HCEC 1CT (cell line): ENCODE measurements at regions not wholly inside any gene's neighbourhood (a gene's known extent, or its start where the extent isn't known, plus 50 kb on each side); places are given as distances from the start of the nearest gene placed in this dataset.
"Not testable (repeated sequence)": the region's sequence is repeated elsewhere in the genome, so short reads cannot be mapped to it uniquely, and the experiment has no call there.

Experiments
- DNase-seq: peaks from one replicate; pipeline ENCODE4 v3.0.0-alpha.2; 2017

- not testable (repeated sequence) for DNase-seq
These were observed 195.4 kb downstream of the LAT start for GRCh38 chr16:29180206-29180600.

GRCh38 chr16:29179401-29180205 is 194.8 kb downstream of the LAT start:
- DNase-seq, result not testable (repeated sequence)

GRCh38 chr16:29177888-29178726 is 193.3 kb downstream of the LAT start:
- not testable (repeated sequence) for DNase-seq

DNA sequence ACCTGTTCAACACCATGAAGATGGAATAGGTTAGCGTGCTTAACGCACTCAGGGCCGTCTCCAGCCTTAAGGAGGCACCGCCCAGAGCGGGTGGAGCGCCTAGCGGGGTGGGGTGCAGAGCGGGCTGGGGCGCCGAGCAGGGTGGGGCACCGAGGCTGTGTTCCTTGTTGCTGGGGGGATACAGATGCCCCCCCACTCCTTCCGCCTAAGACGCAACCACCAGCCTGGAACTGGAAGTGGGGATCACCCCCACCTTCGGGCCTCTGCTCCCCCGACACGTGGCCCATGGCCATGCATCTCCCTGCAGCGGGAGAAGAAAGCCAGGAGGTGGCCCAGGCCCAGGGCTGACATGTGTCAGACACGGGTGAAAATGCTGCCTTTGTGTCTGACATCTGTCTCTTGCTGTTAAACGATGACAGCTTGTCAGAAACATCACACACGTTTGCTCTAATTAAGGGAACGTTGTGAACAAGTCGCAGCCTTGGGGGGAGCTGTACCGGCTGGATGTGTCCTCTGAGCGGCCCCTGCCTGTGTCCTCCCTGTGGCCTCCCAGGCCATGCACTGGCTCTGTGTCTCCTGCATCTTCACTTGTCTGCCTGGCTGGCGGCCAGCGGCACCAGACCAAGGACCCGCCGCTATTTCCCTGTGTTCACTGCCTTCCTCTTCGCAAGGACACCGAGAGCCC is 192.5 kb downstream of the LAT start:
- not testable (repeated sequence) for DNase-seq

DNA sequence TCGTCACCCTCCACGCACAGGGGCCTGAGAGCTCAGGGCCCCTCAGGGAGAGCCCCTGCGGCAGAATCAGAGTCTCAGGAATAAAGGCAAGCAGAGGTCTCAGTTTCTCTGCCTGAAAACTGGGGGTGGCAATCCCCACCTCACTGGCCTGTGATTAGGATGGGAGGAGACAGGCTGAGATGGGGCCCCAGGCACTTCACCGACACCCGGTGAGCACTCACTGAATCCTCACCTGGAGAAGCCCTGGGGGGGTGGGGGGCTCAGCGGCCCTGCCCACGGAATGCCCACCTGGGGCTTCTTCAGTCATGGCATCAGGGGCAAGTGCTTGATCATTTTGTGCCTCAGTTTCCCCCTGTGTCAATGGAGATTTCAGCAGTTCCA is 192.0 kb downstream of the LAT start:
- not testable (repeated sequence) for DNase-seq

DNA sequence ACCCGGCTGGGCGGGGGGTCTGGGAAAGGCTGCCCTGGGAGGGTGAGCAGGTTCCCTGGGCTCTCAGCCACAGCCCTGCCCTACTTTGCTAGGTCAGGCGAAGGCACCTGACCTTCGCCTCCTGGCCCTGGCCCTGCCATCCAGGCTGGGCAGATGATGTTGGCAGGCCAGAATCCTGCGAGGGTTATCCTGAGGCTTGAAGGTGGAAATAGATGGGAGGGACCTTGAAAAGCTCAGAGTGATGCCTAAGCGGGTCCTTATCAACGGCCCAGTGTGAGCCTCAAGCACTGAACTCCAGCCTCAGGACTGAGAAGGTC is 191.3 kb downstream of the LAT start:
- not testable (repeated sequence) for DNase-seq

- not testable (repeated sequence) for DNase-seq
These were observed 190.7 kb downstream of the LAT start for GRCh38 chr16:29175411-29176153.

GRCh38 chr16:29173371-29174305 is 188.8 kb downstream of the LAT start:
- not testable (repeated sequence) for DNase-seq

DNA sequence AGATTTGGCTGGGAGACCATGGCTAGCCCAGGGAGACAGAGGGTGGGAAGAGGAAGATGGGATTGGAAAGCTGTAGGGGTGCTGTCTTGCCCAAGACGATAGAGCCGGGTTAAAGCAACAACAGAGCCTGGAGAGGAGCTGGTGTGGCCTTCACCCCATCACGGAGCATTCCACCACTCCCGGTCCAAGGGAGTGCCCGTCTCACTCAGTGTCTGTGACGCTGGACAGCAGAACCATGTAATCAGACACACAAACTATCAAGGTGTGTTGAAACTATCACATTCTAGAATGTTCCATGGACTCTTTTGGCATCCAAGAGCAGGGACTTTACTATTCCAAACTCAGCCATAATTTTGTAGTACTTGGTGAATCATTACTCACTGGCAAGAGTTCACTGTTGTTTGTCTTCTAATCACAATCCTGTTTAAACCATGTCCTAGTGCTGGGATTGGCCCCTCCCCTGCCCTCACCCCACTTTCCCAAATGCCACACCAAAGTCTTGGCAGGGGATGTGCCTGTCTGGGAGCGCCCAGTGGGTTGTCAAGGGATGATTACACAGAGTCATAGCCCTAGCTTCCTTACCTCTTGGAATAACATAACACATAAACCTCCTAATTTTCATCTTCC is 187.4 kb downstream of the LAT start:
- not testable (repeated sequence) for DNase-seq

- DNase-seq, result not testable (repeated sequence)
These were observed 186.4 kb downstream of the LAT start for GRCh38 chr16:29171296-29171695.

DNA sequence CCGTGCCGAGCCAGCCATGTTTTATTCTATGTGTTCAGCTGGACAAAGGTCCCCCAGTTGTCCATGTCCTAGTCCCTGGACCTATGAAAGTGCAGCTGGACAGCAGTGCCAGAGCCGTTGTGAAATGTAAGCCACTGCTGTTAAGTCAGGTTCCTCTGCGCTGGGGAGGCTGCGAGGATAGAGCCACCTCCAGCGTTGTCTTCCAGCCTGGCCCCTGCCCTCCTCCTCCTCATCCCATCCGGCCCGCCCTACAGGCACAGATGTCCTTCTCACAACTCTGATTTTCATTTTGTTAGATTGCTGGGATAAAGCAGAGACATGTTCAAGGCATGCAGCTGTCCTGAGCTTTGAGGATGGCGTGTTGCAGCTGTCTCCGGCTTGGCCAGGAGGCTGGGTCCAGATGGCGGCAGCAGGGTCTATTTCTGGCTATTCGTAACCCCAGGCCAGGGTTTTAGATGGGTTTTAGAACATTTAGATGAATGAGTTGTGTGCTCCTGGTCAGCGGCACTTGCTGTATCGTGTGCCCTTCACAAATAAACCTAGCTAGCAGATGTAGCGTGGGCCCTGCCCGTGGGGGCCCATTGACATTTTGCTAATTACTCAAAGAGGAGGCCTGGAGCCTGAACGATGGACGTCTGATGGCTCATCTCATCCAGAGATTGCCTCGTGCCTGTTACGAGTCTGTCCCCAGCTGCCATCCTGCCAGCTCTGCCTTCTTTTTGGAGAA is 185.7 kb downstream of the LAT start:
- not testable (repeated sequence) for DNase-seq

- not testable (repeated sequence) for DNase-seq
These were observed 184.6 kb downstream of the LAT start for GRCh38 chr16:29169295-29169994.

DNA sequence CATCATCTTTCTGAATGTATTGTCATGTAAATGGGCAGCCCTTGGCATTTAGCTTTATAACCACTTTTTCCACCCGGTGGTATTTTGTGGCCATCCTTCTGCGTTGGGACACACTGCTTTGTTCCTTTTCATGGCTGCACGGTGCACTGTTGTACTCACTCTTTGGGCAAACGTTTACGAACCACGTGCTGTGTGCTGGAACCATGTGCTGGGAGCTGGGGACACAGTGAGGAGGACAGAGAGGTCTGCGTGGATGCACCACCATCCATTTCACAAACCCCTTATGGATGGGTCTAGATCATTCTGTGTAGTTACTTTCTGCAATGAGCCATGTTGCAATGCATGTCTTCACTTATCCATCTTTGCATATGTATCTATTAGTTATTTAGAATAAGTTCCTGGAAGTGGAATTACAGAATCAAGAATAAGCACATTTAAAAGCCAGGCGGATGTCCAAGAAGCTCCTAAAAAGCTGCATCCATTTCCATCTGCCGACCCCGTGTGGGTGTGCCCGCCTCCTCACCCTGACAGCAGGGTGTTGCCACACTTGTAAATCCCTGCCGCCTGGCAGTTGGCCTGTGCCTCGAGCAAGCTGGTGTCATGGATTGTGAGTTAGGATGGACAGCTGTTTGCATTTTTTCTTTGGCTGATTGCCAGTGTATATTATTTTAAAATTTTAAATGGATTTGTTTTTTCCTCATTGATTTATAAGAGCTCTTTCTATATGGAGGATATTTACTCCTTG is 183.8 kb downstream of the LAT start:
- not testable (repeated sequence) for DNase-seq

DNA sequence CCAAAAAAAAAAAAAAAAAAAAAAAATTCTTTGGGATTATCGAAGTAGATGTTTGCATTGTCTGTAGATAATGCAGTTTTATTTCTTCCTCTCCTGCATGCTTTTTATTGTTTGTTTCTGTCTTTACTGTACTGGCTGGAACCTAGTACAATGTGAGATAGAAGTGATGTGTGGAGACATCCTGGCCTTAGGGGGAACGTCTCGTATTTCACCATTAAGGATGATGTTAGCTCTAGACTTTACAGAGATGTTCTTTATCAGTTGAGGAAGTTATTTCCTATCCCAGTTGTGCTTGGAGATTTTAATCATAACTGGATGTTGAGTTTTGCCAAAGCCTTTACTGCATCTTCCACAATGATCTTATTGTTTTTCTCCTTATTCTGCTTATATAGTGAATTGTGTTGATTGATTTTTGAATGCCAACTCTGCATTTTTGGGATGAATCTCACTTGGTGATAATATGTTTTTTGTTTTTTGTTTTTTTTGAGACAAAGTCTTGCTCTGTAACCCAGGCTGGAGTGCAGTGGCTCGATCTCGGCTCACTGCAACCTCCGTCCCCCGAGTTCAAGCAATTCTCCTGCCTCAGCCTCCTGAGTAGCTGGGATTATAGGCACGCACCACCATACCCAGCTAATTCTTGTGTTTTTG is 179.7 kb downstream of the LAT start:
- DNase-seq, result not testable (repeated sequence)

- DNase-seq, result not testable (repeated sequence)
These were observed 175.3 kb downstream of the LAT start for GRCh38 chr16:29160171-29160570.

- not testable (repeated sequence) for DNase-seq
These were observed 174.8 kb downstream of the LAT start for GRCh38 chr16:29159603-29160002.

GRCh38 chr16:29158785-29159184 is 173.9 kb downstream of the LAT start:
- no peak for DNase-seq
